Ecto neural progenitor cell (in vitro differentiated cells): ENCODE measurements at regions not wholly inside any gene's neighbourhood (a gene's known extent, or its start where the extent isn't known, plus 50 kb on each side); places are given as distances from the start of the nearest gene placed in this dataset.

Source experiments
- DNase-seq: peaks from one replicate; pipeline ENCODE4 v3.0.0-alpha.2; 2018; ENCODE audit warnings: low spot score

- DNase-seq, result no peak
These were observed 318.3 kb downstream of the RRAGC start for GRCh38 chr1:38541223-38541622.

- no peak for DNase-seq
These were observed 319.6 kb downstream of the RRAGC start for GRCh38 chr1:38539931-38540330.

GRCh38 chr1:38538834-38539233, 320.7 kb downstream of the RRAGC start:
- no peak for DNase-seq

GRCh38 chr1:38536089-38536488, 323.5 kb downstream of the RRAGC start:
- DNase-seq, result no peak

- DNase-seq, result no peak
These were observed 325.1 kb downstream of the RRAGC start for GRCh38 chr1:38534473-38534823.

- no peak for DNase-seq
These were observed 325.6 kb downstream of the RRAGC start for GRCh38 chr1:38533772-38534472.

- no peak for DNase-seq
These were observed 328.6 kb downstream of the RRAGC start for GRCh38 chr1:38530957-38531356.

GRCh38 chr1:38529946-38530345, 329.6 kb downstream of the RRAGC start:
- no peak for DNase-seq

- DNase-seq, result no peak
These were observed 330.2 kb downstream of the RRAGC start for GRCh38 chr1:38529391-38529790.

- DNase-seq, result no peak
These were observed 330.9 kb downstream of the RRAGC start for GRCh38 chr1:38528623-38529022.

GRCh38 chr1:38527373-38527966, 332.1 kb downstream of the RRAGC start:
- DNase-seq, result no peak

- no peak for DNase-seq
These were observed 333.5 kb downstream of the RRAGC start for GRCh38 chr1:38526046-38526445.

- no peak for DNase-seq
These were observed 334.1 kb downstream of the RRAGC start for GRCh38 chr1:38525343-38526043.

- no peak for DNase-seq
These were observed 335.4 kb downstream of the RRAGC start for GRCh38 chr1:38524025-38524641.

GRCh38 chr1:38523568-38523939, 336.0 kb downstream of the RRAGC start:
- no peak for DNase-seq

GRCh38 chr1:38522915-38523567, 336.5 kb downstream of the RRAGC start:
- no peak for DNase-seq

- no peak for DNase-seq
These were observed 343.0 kb downstream of the RRAGC start for GRCh38 chr1:38516560-38516959.

GRCh38 chr1:38512789-38513188, 346.8 kb downstream of the RRAGC start:
- DNase-seq, result no peak

GRCh38 chr1:38512024-38512767, 347.4 kb downstream of the RRAGC start:
- no peak for DNase-seq

GRCh38 chr1:38508232-38508631, 351.3 kb downstream of the RRAGC start:
- no peak for DNase-seq

- DNase-seq, result no peak
These were observed 352.0 kb downstream of the RRAGC start for GRCh38 chr1:38507563-38507962.

- DNase-seq, result no peak
These were observed 353.6 kb downstream of the RRAGC start for GRCh38 chr1:38505944-38506343.
